Skeletal muscle tissue (tissue), 3 donors: ENCODE measurements at regions not wholly inside any gene's neighbourhood (a gene's known extent, or its start where the extent isn't known, plus 50 kb on each side); places are given as distances from the start of the nearest gene placed in this dataset.
"Not testable (repeated sequence)": the region's sequence is repeated elsewhere in the genome, so short reads cannot be mapped to it uniquely, and the experiment has no call there.

Experiments used
- H3K27ac ChIP-seq: one replicate; pipeline ENCODE4 v1.7.0; 2013; ENCODE audit warnings: mild to moderate bottlenecking, low read depth, low read length, inconsistent platforms
- H3K27me3 ChIP-seq, 3 donors: one replicate each; pipeline ENCODE4 v1.7.0; 2013; ENCODE audit warnings: low read length in 3 of 3; ENCODE audit not compliant: control insufficient read depth in 3 of 3, insufficient read depth in 3 of 3
- H3K36me3 ChIP-seq, 3 donors: one replicate each; pipeline ENCODE4 v1.7.0; 2013; ENCODE audit warnings: low read length in 3 of 3; ENCODE audit not compliant: control insufficient read depth in 3 of 3, insufficient read depth in 3 of 3
- H3K4me1 ChIP-seq, 3 donors: one replicate each; pipeline ENCODE4 v1.7.0; 2013; ENCODE audit warnings: low read length in 3 of 3, mild to moderate bottlenecking in 3 of 3; ENCODE audit not compliant: control insufficient read depth in 3 of 3, insufficient read depth in 3 of 3
- H3K4me3 ChIP-seq, 3 donors: one replicate each; pipeline ENCODE4 v1.7.0; 2013; ENCODE audit warnings: low read length in 3 of 3
- H3K9ac ChIP-seq, 3 donors: one replicate each; pipeline ENCODE4 v1.7.0; 2013; ENCODE audit warnings: low read length in 3 of 3, mild to moderate bottlenecking in 3 of 3, moderate library complexity in 2 of 3, low read depth in 1 of 3
- H3K9me3 ChIP-seq, 3 donors: one replicate each; pipeline ENCODE4 v1.7.0; 2013; ENCODE audit warnings: low read length in 3 of 3; ENCODE audit not compliant: control insufficient read depth in 3 of 3
- donor health status: Osteomylitis.

GRCh38 chr10:44261296-44261695 lies 123.6 kb downstream of the CXCL12 start:
- H3K27ac ChIP-seq: peak overlapping the region; percentile 25
- no peaks in the 10 kb centered on the region for H3K36me3 ChIP-seq
- no peak overlapping the region for H3K9ac ChIP-seq
- H3K9me3 ChIP-seq: no peaks in the 10 kb centered on the region
- H3K4me3 ChIP-seq: no peak overlapping the region
- peaks cover 6 to 19% (median 15%) of the 10 kb centered on the region in 3 donors for H3K4me1 ChIP-seq
- no peaks in the 10 kb centered on the region for H3K27me3 ChIP-seq

- no peak overlapping the region for H3K27ac ChIP-seq
These were observed 124.5 kb downstream of the CXCL12 start for GRCh38 chr10:44260286-44260928.

GRCh38 chr10:44259090-44259874 lies 125.6 kb downstream of the CXCL12 start:
- no peak overlapping the region for H3K27ac ChIP-seq

More at GRCh38 chr10:44260286-44260928, 124.5 kb downstream of the CXCL12 start:
- Histone ChIP-seq H3K36me3 (no peaks in the 10 kb centered on the region), H3K4me3 (no peak overlapping the region), H3K9ac (no peak overlapping the region), H3K4me1 (peaks cover 6 to 19% (median 15%) of the 10 kb centered on the region in 3 donors), H3K9me3 (no peaks in the 10 kb centered on the region), H3K27me3 (no peaks in the 10 kb centered on the region)

GRCh38 chr10:44258460-44259089 lies 126.3 kb downstream of the CXCL12 start:
- H3K9ac ChIP-seq: no peak overlapping the region
- H3K27me3 ChIP-seq: no peaks in the 10 kb centered on the region
- peaks cover 10 to 21% (median 16%) of the 10 kb centered on the region in 3 donors for H3K4me1 ChIP-seq
- no peaks in the 10 kb centered on the region for H3K36me3 ChIP-seq
- no peak overlapping the region for H3K27ac ChIP-seq
- H3K4me3 ChIP-seq: no peak overlapping the region
- H3K9me3 ChIP-seq: no peaks in the 10 kb centered on the region

More at GRCh38 chr10:44259090-44259874, 125.6 kb downstream of the CXCL12 start:
- H3K9me3 ChIP-seq: no peaks in the 10 kb centered on the region
- no peaks in the 10 kb centered on the region for H3K36me3 ChIP-seq
- H3K4me1 ChIP-seq: peaks cover 6 to 19% (median 15%) of the 10 kb centered on the region in 3 donors
- no peaks in the 10 kb centered on the region for H3K27me3 ChIP-seq
- H3K9ac ChIP-seq: no peak overlapping the region
- no peak overlapping the region for H3K4me3 ChIP-seq

- H3K9me3 ChIP-seq: no peaks in the 10 kb centered on the region
- H3K4me1 ChIP-seq: peaks cover 11 to 18% (median 12%) of the 10 kb centered on the region in 3 donors
- no peaks in the 10 kb centered on the region for H3K36me3 ChIP-seq
- H3K27me3 ChIP-seq: no peaks in the 10 kb centered on the region
- no peak overlapping the region for H3K9ac ChIP-seq
- H3K4me3 ChIP-seq: no peak overlapping the region
- no peak overlapping the region for H3K27ac ChIP-seq
These were observed 126.9 kb downstream of the CXCL12 start for GRCh38 chr10:44258019-44258418.

- Histone ChIP-seq H3K27me3 (no peaks in the 10 kb centered on the region), H3K9ac (no peak overlapping the region), H3K4me3 (no peak overlapping the region), H3K9me3 (no peaks in the 10 kb centered on the region), H3K36me3 (no peaks in the 10 kb centered on the region), H3K4me1 (peaks cover 0 to 8% (median 5%) of the 10 kb centered on the region in 3 donors), H3K27ac (no peak overlapping the region)
These were observed 131.0 kb downstream of the CXCL12 start for GRCh38 chr10:44253769-44254462.

- H3K9me3 ChIP-seq, H3K27ac ChIP-seq, H3K4me1 ChIP-seq, H3K4me3 ChIP-seq, H3K27me3 ChIP-seq, H3K9ac ChIP-seq, H3K36me3 ChIP-seq: not testable (repeated sequence)
These were observed 132.3 kb downstream of the CXCL12 start for GRCh38 chr10:44252631-44253030.

- not testable (repeated sequence) for H3K27me3 ChIP-seq, H3K27ac ChIP-seq, H3K4me1 ChIP-seq, H3K4me3 ChIP-seq, H3K9ac ChIP-seq, H3K9me3 ChIP-seq, H3K36me3 ChIP-seq
These were observed 135.0 kb downstream of the CXCL12 start for GRCh38 chr10:44249933-44250332.

GRCh38 chr10:44249490-44249889 lies 135.4 kb downstream of the CXCL12 start:
- Histone ChIP-seq H3K36me3 (no peaks in the 10 kb centered on the region), H3K27me3 (no peaks in the 10 kb centered on the region), H3K4me1 (peaks cover 0 to 8% (median 5%) of the 10 kb centered on the region in 3 donors), H3K4me3 (no peak overlapping the region), H3K9ac (no peak overlapping the region), H3K9me3 (no peaks in the 10 kb centered on the region), H3K27ac (no peak overlapping the region)
